Adipocyte (in vitro differentiated cells): ENCODE measurements at regions not wholly inside any gene's neighbourhood (a gene's known extent, or its start where the extent isn't known, plus 50 kb on each side); places are given as distances from the start of the nearest gene placed in this dataset.
"Not testable (repeated sequence)": the region's sequence is repeated elsewhere in the genome, so short reads cannot be mapped to it uniquely, and the experiment has no call there.

Experiments used
- DNase-seq: peaks from one replicate; pipeline ENCODE4 v3.0.0-alpha.2; 2015; ENCODE audit warnings: low read depth
- H3K27me3 ChIP-seq: replicated peaks from 2 replicates; pipeline ENCODE4 v1.7.0; 2013; ENCODE audit warnings: mild to moderate bottlenecking, low read length, moderate library complexity; ENCODE audit not compliant: control insufficient read depth, insufficient read depth
- H3K36me3 ChIP-seq: 2 replicates; pipeline ENCODE4 v1.7.0; 2013; ENCODE audit warnings: low read length, mild to moderate bottlenecking, moderate library complexity; ENCODE audit not compliant: control insufficient read depth, insufficient read depth, severe bottlenecking
- H3K4me1 ChIP-seq: 2 replicates; pipeline ENCODE4 v1.7.0; 2013; ENCODE audit warnings: mild to moderate bottlenecking, low read length, moderate library complexity; ENCODE audit not compliant: control insufficient read depth, insufficient read depth
- H3K4me3 ChIP-seq: 2 replicates; pipeline ENCODE4 v1.7.0; 2013; ENCODE audit warnings: mild to moderate bottlenecking, low read length, moderate library complexity
- H3K9ac ChIP-seq: 2 replicates; pipeline ENCODE4 v1.7.0; 2013; ENCODE audit warnings: mild to moderate bottlenecking, low read length, moderate library complexity
- H3K9me3 ChIP-seq: 2 replicates; pipeline ENCODE4 v1.7.0; 2013; ENCODE audit warnings: mild to moderate bottlenecking, low read length, moderate library complexity; ENCODE audit not compliant: control insufficient read depth

DNA sequence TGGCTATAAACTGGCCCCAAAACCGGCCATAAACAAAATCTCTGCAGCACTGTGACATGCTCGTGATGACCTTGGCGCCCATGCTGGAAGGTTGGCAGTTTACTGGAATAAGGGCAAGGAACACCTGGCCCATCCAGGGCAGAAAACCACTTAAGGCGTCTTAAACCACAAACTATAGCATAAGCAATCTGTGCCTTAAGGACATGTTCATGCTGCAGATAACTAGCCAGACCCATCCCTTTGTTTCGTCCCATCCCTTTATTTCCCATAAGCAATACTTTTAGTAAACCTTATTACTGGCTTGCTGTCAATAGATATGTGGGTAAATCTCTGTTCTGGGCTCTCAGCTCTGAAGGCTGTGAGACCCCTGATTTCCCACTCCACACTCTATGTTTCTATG lies 113.0 kb upstream of the PRR16 start:
- H3K4me1 ChIP-seq, DNase-seq, H3K9ac ChIP-seq, H3K36me3 ChIP-seq, H3K27me3 ChIP-seq, H3K9me3 ChIP-seq, H3K4me3 ChIP-seq: not testable (repeated sequence)

DNA sequence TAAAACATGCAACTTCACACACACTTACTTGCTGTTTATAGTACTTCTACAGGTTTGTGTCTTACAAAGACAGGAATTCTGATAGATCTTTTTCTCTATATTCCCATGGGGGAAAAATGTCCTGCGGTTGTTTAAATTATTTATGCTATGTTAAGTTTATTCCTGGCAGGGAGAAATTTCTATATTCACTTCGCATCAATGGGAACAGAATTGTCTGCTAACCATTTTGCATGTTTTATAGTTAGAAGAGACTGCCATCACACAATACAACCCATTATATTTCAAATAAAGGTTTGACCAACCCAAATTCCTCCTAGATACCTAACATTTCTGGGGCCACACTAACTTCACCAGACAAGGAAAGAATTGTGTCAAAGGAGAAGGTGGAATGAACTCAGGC lies 110.0 kb upstream of the PRR16 start:
- Histone ChIP-seq H3K4me3 (no peak overlapping the region), H3K9me3 (peaks cover 9% of the 10 kb centered on the region), H3K36me3 (no peaks in the 10 kb centered on the region), H3K9ac (no peak overlapping the region), H3K4me1 (no peaks in the 10 kb centered on the region), H3K27me3 (no peaks in the 10 kb centered on the region)
- DNase-seq: no peak

DNA sequence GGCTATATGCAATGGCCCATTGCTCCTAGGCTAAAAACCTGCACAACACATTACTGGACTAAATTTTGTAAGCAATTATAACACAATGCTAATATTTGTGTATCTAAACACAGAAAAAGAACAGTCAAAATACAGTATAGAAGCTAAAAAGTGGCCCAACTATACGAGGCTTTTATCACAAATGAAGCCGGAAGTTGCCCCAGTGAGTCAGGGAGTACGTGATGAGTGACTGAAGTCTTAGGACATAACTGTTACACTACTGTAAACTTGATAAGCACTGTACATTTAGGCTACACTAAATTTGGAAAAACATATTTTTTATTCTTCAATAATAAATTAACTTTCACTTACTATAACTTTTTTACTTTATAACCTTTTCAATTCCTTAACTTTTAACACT lies 105.2 kb upstream of the PRR16 start:
- Histone ChIP-seq H3K4me1 (no peaks in the 10 kb centered on the region), H3K27me3 (no peaks in the 10 kb centered on the region), H3K4me3 (no peak overlapping the region), H3K9ac (no peak overlapping the region), H3K36me3 (no peaks in the 10 kb centered on the region), H3K9me3 (no peaks in the 10 kb centered on the region)
- no peak for DNase-seq

DNA sequence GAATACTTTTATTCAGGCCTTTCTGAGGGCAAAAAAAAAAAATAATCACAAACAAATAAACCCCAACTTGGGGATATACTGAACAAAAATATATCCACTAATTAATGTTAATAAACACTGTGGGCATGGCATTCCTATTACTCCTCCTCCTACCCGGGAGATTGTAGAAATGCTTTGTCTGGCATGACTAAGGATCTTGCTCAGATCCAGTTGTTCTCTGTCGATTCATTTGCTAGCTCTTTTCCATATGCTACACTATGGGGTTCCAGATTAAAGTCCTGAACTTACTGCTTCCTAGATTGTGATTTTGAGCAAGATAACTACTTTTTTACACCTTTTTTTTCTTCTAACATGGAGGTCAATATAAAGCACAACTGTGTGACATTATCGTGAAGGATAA lies 102.2 kb upstream of the PRR16 start:
- Histone ChIP-seq H3K36me3 (no peaks in the 10 kb centered on the region), H3K4me3 (no peak overlapping the region), H3K9me3 (no peaks in the 10 kb centered on the region), H3K27me3 (no peaks in the 10 kb centered on the region), H3K9ac (no peak overlapping the region), H3K4me1 (no peaks in the 10 kb centered on the region)
- no peak for DNase-seq

- Histone ChIP-seq H3K36me3 (no peaks in the 10 kb centered on the region), H3K4me3 (no peak overlapping the region), H3K9me3 (no peaks in the 10 kb centered on the region), H3K27me3 (no peaks in the 10 kb centered on the region), H3K9ac (no peak overlapping the region), H3K4me1 (no peaks in the 10 kb centered on the region)
- DNase-seq: no peak
Observed at GRCh38 chr5:120362426-120362825, 101.7 kb upstream of the PRR16 start.

DNA sequence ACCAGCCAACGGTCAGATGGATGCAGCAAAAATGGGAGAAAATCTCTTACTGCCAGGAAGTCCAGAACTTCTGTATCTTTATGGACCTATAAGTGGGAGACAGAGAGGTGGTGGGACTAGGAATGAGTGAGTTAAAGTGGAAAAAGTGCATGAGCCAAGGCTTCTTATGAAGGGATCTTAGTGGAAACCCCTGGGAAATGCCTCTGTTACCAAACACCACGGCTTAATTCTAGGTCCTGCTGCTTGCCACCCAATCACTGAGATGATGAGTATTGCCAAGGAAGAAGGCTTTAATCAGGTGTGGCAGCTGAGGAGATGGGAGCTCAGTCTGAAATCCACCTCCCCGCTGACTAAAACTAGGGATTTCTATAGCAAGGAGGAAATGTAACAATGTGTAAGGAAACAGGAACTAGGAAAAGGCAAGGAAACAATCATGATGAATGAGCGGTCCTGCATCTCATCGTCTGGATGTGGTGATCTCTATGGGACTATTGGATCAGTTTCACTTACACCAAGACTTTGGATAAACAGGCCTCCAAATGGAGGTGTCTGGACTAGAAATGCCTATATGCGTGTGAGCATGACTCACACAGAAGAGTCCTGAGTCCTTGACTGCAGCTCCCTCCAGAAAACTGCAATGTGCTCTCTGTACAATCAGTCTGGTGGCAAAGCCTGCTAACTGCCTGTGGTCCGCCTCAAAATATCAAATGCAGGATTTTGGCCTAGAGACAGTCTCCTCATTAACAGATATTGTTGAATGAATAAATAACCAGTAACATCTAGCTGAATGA lies 98.2 kb upstream of the PRR16 start:
- Histone ChIP-seq H3K9ac (no peak overlapping the region), H3K4me3 (no peak overlapping the region), H3K27me3 (no peaks in the 10 kb centered on the region), H3K4me1 (no peaks in the 10 kb centered on the region), H3K9me3 (no peaks in the 10 kb centered on the region), H3K36me3 (no peaks in the 10 kb centered on the region)
- DNase-seq: peak; percentile 13

GRCh38 chr5:120367896-120368634 lies 96.0 kb upstream of the PRR16 start:
- H3K4me1 ChIP-seq: peaks cover 12% of the 10 kb centered on the region
- H3K4me3 ChIP-seq: no peak overlapping the region
- no peaks in the 10 kb centered on the region for H3K27me3 ChIP-seq
- no peaks in the 10 kb centered on the region for H3K9me3 ChIP-seq
- no peaks in the 10 kb centered on the region for H3K36me3 ChIP-seq
- DNase-seq: no peak
- H3K9ac ChIP-seq: no peak overlapping the region

DNA sequence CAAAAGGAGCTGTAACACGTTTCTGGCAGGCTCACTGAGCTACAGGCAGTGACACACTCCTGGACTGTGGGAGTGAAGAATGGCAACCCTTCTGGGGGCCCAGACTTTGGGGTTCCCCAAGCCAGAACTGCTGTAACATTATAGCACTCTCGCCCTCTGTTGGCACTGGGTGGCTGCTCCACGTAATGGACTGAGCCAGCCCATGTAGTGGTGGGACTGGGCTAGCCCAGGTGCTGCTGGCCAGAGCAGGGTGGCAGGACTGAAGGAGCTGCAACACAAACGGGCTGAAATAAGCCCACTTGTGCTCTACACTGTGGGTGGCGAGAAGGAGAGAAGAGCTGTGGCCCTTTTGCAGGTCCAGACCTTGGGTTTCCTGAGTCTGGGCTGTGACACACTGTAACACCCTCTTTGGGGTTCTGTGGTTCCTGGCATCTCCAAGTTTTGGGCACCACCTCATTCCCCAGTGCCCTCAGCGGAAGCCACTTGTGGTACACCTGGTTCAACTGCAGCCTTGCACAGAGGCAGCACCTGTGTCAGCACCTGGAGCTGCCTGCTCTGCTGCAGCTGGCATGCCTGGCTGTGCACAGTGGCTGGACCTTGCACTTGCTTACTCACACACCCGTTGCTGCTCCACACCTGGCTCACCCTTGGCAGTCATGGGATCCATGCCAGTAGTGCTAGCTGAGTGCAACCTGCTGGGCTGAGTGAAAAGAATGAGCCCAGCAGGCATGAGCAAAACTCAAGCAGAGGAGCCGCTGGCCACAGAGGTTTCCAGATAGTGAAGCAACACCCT lies 95.0 kb upstream of the PRR16 start:
- Histone ChIP-seq H3K36me3 (no peaks in the 10 kb centered on the region), H3K9me3 (no peaks in the 10 kb centered on the region), H3K9ac (no peak overlapping the region), H3K27me3 (no peaks in the 10 kb centered on the region), H3K4me1 (peaks cover 17% of the 10 kb centered on the region), H3K4me3 (no peak overlapping the region)
- no peak for DNase-seq

GRCh38 chr5:120372899-120373298 lies 91.2 kb upstream of the PRR16 start:
- Histone ChIP-seq H3K9me3 (no peaks in the 10 kb centered on the region), H3K4me1 (peaks cover 36% of the 10 kb centered on the region), H3K27me3 (no peaks in the 10 kb centered on the region), H3K9ac (no peak overlapping the region), H3K36me3 (no peaks in the 10 kb centered on the region), H3K4me3 (no peak overlapping the region)
- DNase-seq: no peak

DNA sequence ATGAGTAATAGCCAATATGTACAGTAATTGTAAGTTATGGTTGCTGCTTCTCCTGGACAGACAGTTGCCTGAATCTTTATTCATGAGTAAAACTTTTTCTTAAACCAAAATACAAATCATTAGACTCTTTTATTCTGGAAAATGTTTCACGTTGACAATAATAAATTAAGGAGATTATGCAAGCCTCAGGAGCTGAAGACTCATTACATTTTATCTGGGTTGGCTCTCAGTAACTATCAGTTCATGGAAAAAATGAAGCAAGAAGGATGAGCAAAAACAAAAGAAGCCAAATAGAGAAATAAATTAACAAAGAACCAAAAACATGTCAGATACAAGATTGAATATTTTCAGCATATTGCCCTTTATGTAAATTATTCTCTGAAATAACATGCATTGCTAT lies 88.9 kb upstream of the PRR16 start:
- Histone ChIP-seq H3K9me3 (peaks cover 4% of the 10 kb centered on the region), H3K4me1 (peaks cover 36% of the 10 kb centered on the region), H3K27me3 (no peaks in the 10 kb centered on the region), H3K36me3 (no peaks in the 10 kb centered on the region), H3K4me3 (no peak overlapping the region), H3K9ac (peak overlapping the region; percentile 10)
- no peak for DNase-seq

- DNase-seq: no peak
- Histone ChIP-seq H3K9me3 (peaks cover 4% of the 10 kb centered on the region), H3K36me3 (no peaks in the 10 kb centered on the region), H3K4me1 (peaks cover 4% of the 10 kb centered on the region), H3K4me3 (no peak overlapping the region), H3K27me3 (no peaks in the 10 kb centered on the region), H3K9ac (no peak overlapping the region)
Observed at GRCh38 chr5:120380644-120381043, 83.5 kb upstream of the PRR16 start.
